ENCODE measurements at regions not wholly inside any gene's neighbourhood (a gene's known extent, or its start where the extent isn't known, plus 50 kb on each side); places are given as distances from the start of the nearest gene placed in this dataset.
"Not testable (repeated sequence)": the region's sequence is repeated elsewhere in the genome, so short reads cannot be mapped to it uniquely, and the experiment has no call there.

DNA sequence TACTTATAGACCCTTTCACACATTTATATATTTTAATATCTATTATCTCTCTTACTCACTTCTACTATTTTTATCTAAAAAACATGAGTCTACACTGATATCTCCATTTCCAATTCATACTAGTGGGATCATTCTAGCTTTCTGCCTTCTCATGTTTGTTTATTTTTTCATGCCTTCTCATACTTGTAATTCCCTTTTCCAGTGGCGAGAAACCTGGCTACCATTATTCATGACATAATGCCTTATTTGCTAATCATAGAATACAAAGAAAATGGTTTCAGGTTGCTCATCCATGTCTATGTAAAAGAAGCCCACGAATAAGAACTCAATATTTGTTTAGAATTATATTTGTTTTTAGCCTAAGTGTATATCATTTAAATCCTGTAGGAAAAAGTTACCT lies 232.7 kb upstream of the ACTBL2 start:
- Histone ChIP-seq H3K27ac (ENCODE audit: low read length in 2 of 2) (no peak overlapping the region), H2AFZ (ENCODE audit: insufficient read depth, low read depth, low read length, poor library complexity, severe bottlenecking) (no peak overlapping the region), H3K4me3 (ENCODE audit: control extremely low read depth in 1 of 5, extremely low read depth in 1 of 5, insufficient read depth in 1 of 5, low read depth in 2 of 5, low read length in 4 of 5) (no peak overlapping the region), H3K9ac (ENCODE audit: low read length) (no peak overlapping the region), H3K9me3 (ENCODE audit: control extremely low read depth in 1 of 3, control insufficient read depth in 2 of 3, insufficient read depth in 1 of 3, low read length in 2 of 3) (no peaks in the 10 kb centered on the region), H4K20me1 (ENCODE audit: control insufficient read depth, insufficient read depth, low read length, poor library complexity, severe bottlenecking) (no peaks in the 10 kb centered on the region), H3K27me3 (replicated peaks in 1 of 4; ENCODE audit: control extremely low read depth in 1 of 4, control insufficient read depth in 3 of 4, insufficient read depth in 4 of 4, low read length in 3 of 4) (no peaks in the 10 kb centered on the region), H3K4me2 (replicated peaks; ENCODE audit: low read depth, low read length, poor library complexity, severe bottlenecking) (no peak overlapping the region), H3K79me2 (ENCODE audit: control insufficient read depth, insufficient read depth, low read length) (no peaks in the 10 kb centered on the region), H3K4me1 (ENCODE audit: control insufficient read depth in 2 of 2, insufficient read depth in 2 of 2, low read length in 2 of 2) (no peaks in the 10 kb centered on the region), H3K36me3 (replicated peaks in 1 of 2; ENCODE audit: control extremely low read depth in 1 of 2, control insufficient read depth in 1 of 2, extremely low read depth in 1 of 2, insufficient read depth in 2 of 2, low read length in 1 of 2) (no peaks in the 10 kb centered on the region)
- POLR2A ChIA-PET = no interaction called here
- DNase-seq = no peak
- Mint-ChIP-seq H3K4me1 (no peaks in the 10 kb centered on the region), H3K4me3 (no peak overlapping the region), H3K27me3 (peaks cover 4% of the 10 kb centered on the region), H3K27ac (no peak overlapping the region), H3K9me3 (ENCODE audit: insufficient read depth) (no peaks in the 10 kb centered on the region)
- TF ChIP-seq, protein P1, sequence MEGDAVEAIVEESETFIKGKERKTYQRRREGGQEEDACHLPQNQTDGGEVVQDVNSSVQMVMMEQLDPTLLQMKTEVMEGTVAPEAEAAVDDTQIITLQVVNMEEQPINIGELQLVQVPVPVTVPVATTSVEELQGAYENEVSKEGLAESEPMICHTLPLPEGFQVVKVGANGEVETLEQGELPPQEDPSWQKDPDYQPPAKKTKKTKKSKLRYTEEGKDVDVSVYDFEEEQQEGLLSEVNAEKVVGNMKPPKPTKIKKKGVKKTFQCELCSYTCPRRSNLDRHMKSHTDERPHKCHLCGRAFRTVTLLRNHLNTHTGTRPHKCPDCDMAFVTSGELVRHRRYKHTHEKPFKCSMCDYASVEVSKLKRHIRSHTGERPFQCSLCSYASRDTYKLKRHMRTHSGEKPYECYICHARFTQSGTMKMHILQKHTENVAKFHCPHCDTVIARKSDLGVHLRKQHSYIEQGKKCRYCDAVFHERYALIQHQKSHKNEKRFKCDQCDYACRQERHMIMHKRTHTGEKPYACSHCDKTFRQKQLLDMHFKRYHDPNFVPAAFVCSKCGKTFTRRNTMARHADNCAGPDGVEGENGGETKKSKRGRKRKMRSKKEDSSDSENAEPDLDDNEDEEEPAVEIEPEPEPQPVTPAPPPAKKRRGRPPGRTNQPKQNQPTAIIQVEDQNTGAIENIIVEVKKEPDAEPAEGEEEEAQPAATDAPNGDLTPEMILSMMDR (IDR thresholded peaks at IDR 0.05) = no peak
- TF ChIP-seq EZH2 (IDR thresholded peaks at IDR 0.05; ENCODE audit: borderline replicate concordance, insufficient read depth, low read depth, low read length, poor library complexity, severe bottlenecking) = no peak
- intact Hi-C loops (cut with micrococcal nuclease) = no loop called here
- no peak for ATAC-seq (ENCODE audit: low read depth)
- CTCF ChIA-PET = no interaction called here
- WGBS (ENCODE audit: insufficient coverage) = no CpG with 5 or more reads among the region's 2 CpGs

DNA sequence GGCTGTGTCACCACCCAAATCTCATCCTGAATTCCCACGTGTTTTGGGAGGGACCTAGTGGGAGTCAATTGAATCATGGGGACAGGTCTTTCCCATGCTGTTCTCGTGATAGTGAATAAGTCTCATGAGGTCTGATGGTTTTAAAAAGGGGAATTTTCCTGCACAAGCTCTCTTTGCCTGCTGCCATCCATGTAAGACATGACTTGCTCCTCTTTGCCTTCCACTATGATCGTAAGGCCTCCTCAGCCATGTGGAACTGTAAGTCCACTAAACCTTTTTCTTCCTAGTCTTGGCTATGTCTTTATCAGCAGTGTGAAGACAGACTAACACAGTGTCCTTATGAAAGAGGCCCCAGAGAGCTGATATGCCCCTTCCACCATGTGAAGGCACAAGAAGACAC lies 230.9 kb upstream of the ACTBL2 start:
- H3K27me3 ChIP-seq (replicated peaks in 1 of 4; ENCODE audit: control extremely low read depth in 1 of 4, control insufficient read depth in 3 of 4, insufficient read depth in 4 of 4, low read length in 3 of 4); DNase-seq; H3K4me2 ChIP-seq (replicated peaks; ENCODE audit: low read depth, low read length, poor library complexity, severe bottlenecking); POLR2A ChIA-PET; H3K4me1 ChIP-seq (ENCODE audit: control insufficient read depth in 2 of 2, insufficient read depth in 2 of 2, low read length in 2 of 2); CTCF ChIA-PET; H3K9me3 Mint-ChIP-seq (ENCODE audit: insufficient read depth); H3K4me3 Mint-ChIP-seq; H3K9ac ChIP-seq (ENCODE audit: low read length); H3K79me2 ChIP-seq (ENCODE audit: control insufficient read depth, insufficient read depth, low read length); H4K20me1 ChIP-seq (ENCODE audit: control insufficient read depth, insufficient read depth, low read length, poor library complexity, severe bottlenecking); H2AFZ ChIP-seq (ENCODE audit: insufficient read depth, low read depth, low read length, poor library complexity, severe bottlenecking); intact Hi-C loops (cut with micrococcal nuclease); H3K27ac ChIP-seq (ENCODE audit: low read length in 2 of 2); H3K4me3 ChIP-seq (ENCODE audit: control extremely low read depth in 1 of 5, extremely low read depth in 1 of 5, insufficient read depth in 1 of 5, low read depth in 2 of 5, low read length in 4 of 5); H3K9me3 ChIP-seq (ENCODE audit: control extremely low read depth in 1 of 3, control insufficient read depth in 2 of 3, insufficient read depth in 1 of 3, low read length in 2 of 3); H3K27me3 Mint-ChIP-seq; H3K36me3 ChIP-seq (replicated peaks in 1 of 2; ENCODE audit: control extremely low read depth in 1 of 2, control insufficient read depth in 1 of 2, extremely low read depth in 1 of 2, insufficient read depth in 2 of 2, low read length in 1 of 2); H3K27ac Mint-ChIP-seq; H3K4me1 Mint-ChIP-seq; ATAC-seq (ENCODE audit: low read depth): not testable (repeated sequence)
- WGBS (ENCODE audit: insufficient coverage) = 100% methylated on average over 2 of the region's 3 CpGs
